DMS 273 (cell line): ENCODE measurements at regions not wholly inside any gene's neighbourhood (a gene's known extent, or its start where the extent isn't known, plus 50 kb on each side); places are given as distances from the start of the nearest gene placed in this dataset.
"Not testable (repeated sequence)": the region's sequence is repeated elsewhere in the genome, so short reads cannot be mapped to it uniquely, and the experiment has no call there.

Experiments
- DNase-seq: peaks from one replicate; lab custom pipeline; 2025; ENCODE audit not compliant: unreplicated experiment; lab: John Stamatoyannopoulos, UW

GRCh38 chr5:57398413-57399093 is 84.1 kb downstream of the ACTBL2 start:
- DNase-seq, result no peak

GRCh38 chr5:57396701-57397100 is 85.9 kb downstream of the ACTBL2 start:
- DNase-seq, result no peak

- DNase-seq, result no peak
Observed at GRCh38 chr5:57394421-57395210, 88.0 kb downstream of the ACTBL2 start.

- DNase-seq, result no peak
Observed at GRCh38 chr5:57386958-57387357, 95.7 kb downstream of the ACTBL2 start.

- no peak for DNase-seq
Observed at GRCh38 chr5:57383093-57383861, 99.3 kb downstream of the ACTBL2 start.

- DNase-seq, result no peak
Observed at GRCh38 chr5:57382655-57383054, 100.0 kb downstream of the ACTBL2 start.

- no peak for DNase-seq
Observed at GRCh38 chr5:57370376-57370775, 112.2 kb downstream of the ACTBL2 start.

- DNase-seq, result no peak
Observed at GRCh38 chr5:57368010-57368409, 114.6 kb downstream of the ACTBL2 start.

GRCh38 chr5:57366744-57367143 is 115.9 kb downstream of the ACTBL2 start:
- no peak for DNase-seq

GRCh38 chr5:57362951-57363350 is 119.7 kb downstream of the ACTBL2 start:
- no peak for DNase-seq

GRCh38 chr5:57360871-57361270 is 121.7 kb downstream of the ACTBL2 start:
- no peak for DNase-seq

GRCh38 chr5:57358796-57359592 is 123.6 kb downstream of the ACTBL2 start:
- DNase-seq, result no peak

GRCh38 chr5:57356850-57357249 is 125.8 kb downstream of the ACTBL2 start:
- DNase-seq, result not testable (repeated sequence)

GRCh38 chr5:57349214-57349613 is 133.4 kb downstream of the ACTBL2 start:
- peak; percentile 54 for DNase-seq

GRCh38 chr5:57348376-57349140 is 134.1 kb downstream of the ACTBL2 start:
- DNase-seq, result peak; percentile 12

- no peak for DNase-seq
Observed at GRCh38 chr5:57346328-57346727, 136.3 kb downstream of the ACTBL2 start.

GRCh38 chr5:57341380-57341979 is 141.1 kb downstream of the ACTBL2 start:
- DNase-seq, result no peak

- DNase-seq, result no peak
Observed at GRCh38 chr5:57340681-57341080, 141.9 kb downstream of the ACTBL2 start.

GRCh38 chr5:57339521-57339920 is 143.1 kb downstream of the ACTBL2 start:
- DNase-seq, result no peak

GRCh38 chr5:57338868-57339340 is 143.7 kb downstream of the ACTBL2 start:
- no peak for DNase-seq
